ENCODE measurements at regions not wholly inside any gene's neighbourhood (a gene's known extent, or its start where the extent isn't known, plus 50 kb on each side); places are given as distances from the start of the nearest gene placed in this dataset.
"Not testable (repeated sequence)": the region's sequence is repeated elsewhere in the genome, so short reads cannot be mapped to it uniquely, and the experiment has no call there.

- H3K36me3 Mint-ChIP-seq, result no peaks in the 10 kb centered on the region
- no peak overlapping the region for H3K27ac Mint-ChIP-seq
- H3K4me3 Mint-ChIP-seq, result no peak overlapping the region
- H3K4me1 Mint-ChIP-seq (ENCODE audit: low read depth), result no peaks in the 10 kb centered on the region
- H3K27me3 Mint-ChIP-seq, result no peaks in the 10 kb centered on the region
- peaks cover 13% of the 10 kb centered on the region for H3K9me3 Mint-ChIP-seq (ENCODE audit: low read depth)
Measured at GRCh38 chr4:60723796-60724195, 476.3 kb upstream of the ADGRL3 start.

DNA sequence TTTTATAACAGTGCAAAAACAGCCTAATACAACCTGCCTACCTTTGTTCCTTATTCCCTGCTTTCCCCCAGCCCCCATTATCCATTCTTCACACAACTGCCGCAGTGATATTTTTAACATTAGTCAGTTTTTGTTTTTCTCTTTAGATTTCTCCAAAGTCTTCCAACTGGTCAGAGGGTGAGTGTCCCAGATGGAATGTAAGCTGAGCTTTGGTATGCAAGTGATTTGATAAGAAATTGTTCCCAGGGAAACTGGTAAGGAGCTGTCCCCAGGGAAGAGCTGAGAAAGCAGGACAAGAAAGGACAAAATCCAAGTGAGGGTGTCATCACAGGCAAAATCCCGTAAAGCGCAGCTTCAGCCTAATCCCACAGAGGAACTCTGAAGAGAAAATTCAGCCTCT, 475.5 kb upstream of the ADGRL3 start:
- Mint-ChIP-seq H3K9me3 (ENCODE audit: low read depth) (peaks cover 13% of the 10 kb centered on the region), H3K27me3 (no peaks in the 10 kb centered on the region), H3K36me3 (no peaks in the 10 kb centered on the region), H3K4me1 (ENCODE audit: low read depth) (no peaks in the 10 kb centered on the region), H3K27ac (no peak overlapping the region), H3K4me3 (no peak overlapping the region)

- H3K36me3 Mint-ChIP-seq, result no peaks in the 10 kb centered on the region
Measured at GRCh38 chr4:60726779-60727178, 473.3 kb upstream of the ADGRL3 start.

GRCh38 chr4:60729194-60729593, 470.9 kb upstream of the ADGRL3 start:
- Mint-ChIP-seq H3K27me3 (no peaks in the 10 kb centered on the region), H3K36me3 (no peaks in the 10 kb centered on the region), H3K4me1 (ENCODE audit: low read depth) (no peaks in the 10 kb centered on the region), H3K4me3 (no peak overlapping the region), H3K27ac (no peak overlapping the region), H3K9me3 (ENCODE audit: low read depth) (peaks cover 7% of the 10 kb centered on the region)

More at GRCh38 chr4:60726779-60727178, 473.3 kb upstream of the ADGRL3 start:
- Mint-ChIP-seq H3K27me3 (no peaks in the 10 kb centered on the region), H3K9me3 (ENCODE audit: low read depth) (peaks cover 8% of the 10 kb centered on the region), H3K4me1 (ENCODE audit: low read depth) (no peaks in the 10 kb centered on the region), H3K27ac (no peak overlapping the region), H3K4me3 (no peak overlapping the region)

DNA sequence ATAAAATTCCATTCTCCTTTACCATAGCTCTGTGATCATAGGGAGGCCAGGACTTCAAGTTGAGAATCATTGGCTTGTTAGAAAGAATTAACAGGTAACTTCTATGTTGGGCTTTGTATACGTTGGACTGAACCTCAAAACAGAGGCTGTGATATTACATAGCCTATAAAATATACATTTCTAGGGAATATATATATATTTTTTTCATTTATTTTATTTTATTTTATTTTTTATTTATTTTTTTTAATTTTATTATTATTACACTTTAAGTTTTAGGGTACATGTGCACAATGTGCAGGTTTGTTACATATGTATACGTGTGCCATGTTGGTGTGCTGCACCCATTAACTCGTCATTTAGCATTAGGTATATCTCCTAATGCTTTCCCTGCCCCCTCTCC, 470.4 kb upstream of the ADGRL3 start:
- not testable (repeated sequence) for H3K27me3 Mint-ChIP-seq; H3K4me1 Mint-ChIP-seq (ENCODE audit: low read depth); H3K9me3 Mint-ChIP-seq (ENCODE audit: low read depth); H3K36me3 Mint-ChIP-seq; H3K4me3 Mint-ChIP-seq; H3K27ac Mint-ChIP-seq

- Mint-ChIP-seq H3K9me3 (ENCODE audit: low read depth) (peaks cover 5% of the 10 kb centered on the region), H3K4me3 (no peak overlapping the region), H3K27me3 (no peaks in the 10 kb centered on the region), H3K4me1 (ENCODE audit: low read depth) (no peaks in the 10 kb centered on the region), H3K27ac (no peak overlapping the region), H3K36me3 (no peaks in the 10 kb centered on the region)
Measured at GRCh38 chr4:60737858-60738257, 462.3 kb upstream of the ADGRL3 start.

GRCh38 chr4:60743654-60744053, 456.5 kb upstream of the ADGRL3 start:
- Mint-ChIP-seq H3K4me1 (ENCODE audit: low read depth) (no peaks in the 10 kb centered on the region), H3K9me3 (ENCODE audit: low read depth) (peaks cover 5% of the 10 kb centered on the region), H3K4me3 (no peak overlapping the region), H3K27me3 (no peaks in the 10 kb centered on the region), H3K27ac (no peak overlapping the region), H3K36me3 (no peaks in the 10 kb centered on the region)

DNA sequence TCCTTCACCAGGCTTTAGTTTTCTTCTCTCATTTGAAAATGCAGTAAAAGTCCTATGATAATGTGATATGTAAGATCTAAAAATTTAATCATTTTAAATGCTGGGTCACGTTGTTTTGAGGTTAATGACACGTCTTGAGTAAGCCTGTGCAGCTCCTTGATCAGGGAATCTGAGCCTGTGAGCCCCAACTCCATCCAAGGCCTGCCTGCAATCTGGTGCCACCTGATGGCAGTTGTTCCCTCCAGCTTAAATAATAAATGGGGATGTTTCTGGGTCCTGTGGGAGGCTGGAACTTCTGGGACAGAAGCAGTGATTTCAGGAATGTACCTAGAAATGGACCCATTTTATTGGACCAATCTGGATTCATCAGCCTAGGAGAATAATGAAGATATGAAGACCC, 455.4 kb upstream of the ADGRL3 start:
- peaks cover 7% of the 10 kb centered on the region for H3K9me3 Mint-ChIP-seq (ENCODE audit: low read depth)
- no peaks in the 10 kb centered on the region for H3K4me1 Mint-ChIP-seq (ENCODE audit: low read depth)
- H3K27me3 Mint-ChIP-seq, result no peaks in the 10 kb centered on the region
- no peak overlapping the region for H3K27ac Mint-ChIP-seq
- H3K4me3 Mint-ChIP-seq, result no peak overlapping the region
- no peaks in the 10 kb centered on the region for H3K36me3 Mint-ChIP-seq

DNA sequence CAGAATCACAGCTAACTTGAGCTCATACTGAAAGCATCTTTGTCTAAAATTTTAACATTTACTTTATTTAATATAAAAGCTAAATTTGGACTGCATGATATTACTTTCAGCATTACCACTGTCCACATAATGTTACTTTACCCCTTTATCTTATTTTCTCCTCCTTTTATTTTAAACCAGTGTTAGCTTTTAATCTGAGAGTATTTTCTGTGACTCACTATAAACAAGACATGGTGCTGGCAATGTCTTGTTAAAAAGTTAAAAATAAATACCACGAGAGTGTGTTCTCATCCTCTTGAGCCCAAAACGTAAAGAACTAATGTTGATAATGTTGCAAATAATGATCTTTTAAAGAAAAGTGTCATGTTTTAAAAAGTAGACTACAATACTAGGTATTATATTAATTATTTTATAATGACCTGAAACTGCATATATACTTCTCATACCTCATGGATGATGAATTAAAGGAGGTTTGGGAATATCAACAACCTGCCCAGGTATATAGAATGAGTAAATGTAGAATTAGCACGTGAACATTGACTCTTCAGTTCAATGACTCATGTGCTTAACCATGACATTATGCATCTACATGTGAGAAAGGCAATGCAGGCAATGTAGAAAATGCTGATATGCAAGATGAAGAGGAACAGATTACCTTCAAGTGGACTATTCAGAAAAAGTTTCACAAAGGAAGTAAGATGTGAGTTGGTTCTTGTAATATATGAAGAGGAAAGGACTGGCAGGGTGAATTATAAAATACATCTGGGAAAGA, 454.1 kb upstream of the ADGRL3 start:
- H3K9me3 Mint-ChIP-seq (ENCODE audit: low read depth), result peaks cover 7% of the 10 kb centered on the region
- H3K4me3 Mint-ChIP-seq, result no peak overlapping the region
- H3K36me3 Mint-ChIP-seq, result no peaks in the 10 kb centered on the region
- H3K27ac Mint-ChIP-seq, result no peak overlapping the region
- H3K27me3 Mint-ChIP-seq, result no peaks in the 10 kb centered on the region
- H3K4me1 Mint-ChIP-seq (ENCODE audit: low read depth), result no peaks in the 10 kb centered on the region

GRCh38 chr4:60750962-60751361, 449.2 kb upstream of the ADGRL3 start:
- no peaks in the 10 kb centered on the region for H3K4me1 Mint-ChIP-seq (ENCODE audit: low read depth)
- H3K27me3 Mint-ChIP-seq, result no peaks in the 10 kb centered on the region
- no peak overlapping the region for H3K4me3 Mint-ChIP-seq
- H3K27ac Mint-ChIP-seq, result no peak overlapping the region
- peaks cover 4% of the 10 kb centered on the region for H3K9me3 Mint-ChIP-seq (ENCODE audit: low read depth)
- H3K36me3 Mint-ChIP-seq, result no peaks in the 10 kb centered on the region

DNA sequence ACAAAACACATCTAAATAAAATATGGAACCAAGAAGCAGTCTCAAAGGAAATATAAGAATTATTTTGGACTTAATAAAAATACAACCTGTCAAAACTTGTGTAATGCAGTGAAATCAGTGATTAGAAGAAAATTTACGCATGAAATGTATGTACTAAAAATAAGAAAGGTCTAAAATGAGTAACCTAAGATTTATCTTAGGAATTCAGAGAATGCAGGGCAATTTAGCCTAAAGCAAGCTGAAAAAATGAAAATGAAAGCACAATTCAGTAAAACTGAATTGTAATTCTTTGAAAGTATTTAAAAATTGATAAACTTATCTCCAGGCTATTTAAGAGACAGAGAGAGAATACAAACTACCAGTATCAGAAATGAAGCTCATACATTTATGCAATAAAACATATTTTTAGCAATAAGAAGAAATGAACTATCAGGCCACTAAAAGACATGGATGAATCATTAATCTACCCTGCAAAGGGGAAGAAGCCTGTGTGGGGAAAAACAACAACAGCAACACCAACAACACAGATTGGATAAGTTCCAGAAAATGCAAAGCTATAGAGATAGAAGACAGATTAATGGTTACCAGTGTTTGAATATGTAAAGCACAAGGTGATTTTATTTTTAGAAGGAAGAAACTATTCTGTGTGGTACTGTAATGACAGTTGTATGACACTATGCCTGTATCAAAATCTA, 442.0 kb upstream of the ADGRL3 start:
- Mint-ChIP-seq H3K27me3 (no peaks in the 10 kb centered on the region), H3K4me1 (ENCODE audit: low read depth) (no peaks in the 10 kb centered on the region), H3K27ac (no peak overlapping the region), H3K36me3 (no peaks in the 10 kb centered on the region), H3K4me3 (no peak overlapping the region), H3K9me3 (ENCODE audit: low read depth) (peaks cover 17% of the 10 kb centered on the region)

DNA sequence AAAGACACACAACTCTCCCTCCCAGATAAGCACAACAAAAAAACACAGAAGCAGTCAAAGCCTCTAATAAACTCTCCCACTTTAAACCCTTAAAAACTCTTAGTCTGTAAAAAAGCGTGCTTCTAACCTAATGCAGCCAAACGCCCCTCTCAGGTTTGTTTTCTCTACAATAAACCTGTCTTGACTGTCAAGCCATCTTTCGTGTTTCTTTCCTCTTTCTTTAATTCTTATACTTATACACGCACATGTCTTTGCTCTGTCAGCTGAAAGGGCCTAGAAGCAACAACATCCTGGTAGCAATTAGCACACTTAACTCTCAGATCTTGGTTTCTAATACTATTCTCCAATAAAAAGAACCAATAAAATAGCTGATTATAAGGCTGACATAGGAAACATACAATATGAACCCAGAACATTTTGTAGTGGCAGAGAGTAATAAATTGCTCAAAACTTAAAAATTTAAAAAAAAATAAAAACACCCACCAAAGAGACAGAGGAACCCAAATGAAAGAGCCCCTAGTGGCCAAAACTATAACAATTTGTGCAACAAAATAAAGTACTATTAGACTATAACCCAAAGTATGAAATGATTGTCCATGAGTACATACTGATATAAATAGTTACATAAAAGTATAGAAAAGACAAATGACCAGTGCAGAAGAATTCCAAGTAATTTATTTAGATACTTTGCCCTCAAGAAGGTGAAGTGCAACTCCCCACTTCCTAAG, 440.4 kb upstream of the ADGRL3 start:
- peaks cover 17% of the 10 kb centered on the region for H3K9me3 Mint-ChIP-seq (ENCODE audit: low read depth)
- no peaks in the 10 kb centered on the region for H3K4me1 Mint-ChIP-seq (ENCODE audit: low read depth)
- no peaks in the 10 kb centered on the region for H3K27me3 Mint-ChIP-seq
- H3K27ac Mint-ChIP-seq, result no peak overlapping the region
- H3K36me3 Mint-ChIP-seq, result no peaks in the 10 kb centered on the region
- H3K4me3 Mint-ChIP-seq, result no peak overlapping the region

GRCh38 chr4:60780874-60781273, 419.3 kb upstream of the ADGRL3 start:
- Mint-ChIP-seq H3K36me3 (no peaks in the 10 kb centered on the region), H3K27ac (no peak overlapping the region), H3K4me1 (ENCODE audit: low read depth) (no peaks in the 10 kb centered on the region), H3K9me3 (ENCODE audit: low read depth) (peaks cover 10% of the 10 kb centered on the region), H3K4me3 (no peak overlapping the region), H3K27me3 (no peaks in the 10 kb centered on the region)

DNA sequence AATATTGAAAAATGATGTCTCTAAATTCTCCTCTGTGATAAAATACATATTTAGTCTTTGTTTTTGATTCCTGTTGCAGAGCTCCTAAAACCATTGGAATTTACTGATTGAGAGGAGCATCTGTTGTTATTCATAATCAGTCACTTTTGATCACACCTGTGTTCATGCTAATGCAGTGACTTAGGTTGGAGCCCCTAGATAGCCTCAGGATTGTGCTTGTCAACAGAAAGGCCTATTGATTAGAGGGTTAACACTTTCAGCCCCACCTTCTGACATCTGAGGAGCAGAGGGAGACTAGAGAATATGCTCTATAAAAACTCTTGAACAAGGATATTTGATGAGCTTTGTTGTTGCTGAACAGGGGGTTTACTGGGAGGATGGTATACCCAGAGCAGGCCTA, 409.5 kb upstream of the ADGRL3 start:
- Mint-ChIP-seq H3K4me1 (ENCODE audit: low read depth) (no peaks in the 10 kb centered on the region), H3K4me3 (no peak overlapping the region), H3K27me3 (no peaks in the 10 kb centered on the region), H3K36me3 (no peaks in the 10 kb centered on the region), H3K9me3 (ENCODE audit: low read depth) (no peaks in the 10 kb centered on the region), H3K27ac (no peak overlapping the region)

- Mint-ChIP-seq H3K27me3 (no peaks in the 10 kb centered on the region), H3K9me3 (ENCODE audit: low read depth) (no peaks in the 10 kb centered on the region), H3K4me3 (no peak overlapping the region), H3K36me3 (no peaks in the 10 kb centered on the region), H3K27ac (no peak overlapping the region), H3K4me1 (ENCODE audit: low read depth) (no peaks in the 10 kb centered on the region)
Measured at GRCh38 chr4:60794372-60794771, 405.8 kb upstream of the ADGRL3 start.
